Activated B cell treated with CpG ODN at 0.5 μM for 24 hours (primary cell): ENCODE measurements at regions not wholly inside any gene's neighbourhood (a gene's known extent, or its start where the extent isn't known, plus 50 kb on each side); places are given as distances from the start of the nearest gene placed in this dataset.
"Not testable (repeated sequence)": the region's sequence is repeated elsewhere in the genome, so short reads cannot be mapped to it uniquely, and the experiment has no call there.

Experiments
- ATAC-seq: fragments of 200-7000 bp; cut with Tn5 transposase; one replicate; pipeline ENCODE4 v1.10.0; 2021; ENCODE audit warnings: low read depth, mild to moderate bottlenecking, moderate library complexity
- CTCF ChIA-PET: fragments of 350-600 bp; sonication (Branson Sonifier 250); formaldehyde crosslinking; loops from one replicate; lab custom pipeline; 2021; ENCODE audit warnings: antibody characterized with exemption; lab: Charles Lee
- POLR2A ChIA-PET: fragments of 350-600 bp; sonication (Branson Sonifier 250); formaldehyde crosslinking; loops from one replicate; lab custom pipeline; 2021; ENCODE audit warnings: antibody characterized with exemption; lab: Charles Lee
- DNase-seq: peaks from one replicate; pipeline ENCODE4 v3.0.0; 2022
- H3K27ac Mint-ChIP-seq: one replicate; pipeline ENCODE4 v1.8.0; 2020; ENCODE audit warnings: mixed read lengths
- H3K27me3 Mint-ChIP-seq: one replicate; pipeline ENCODE4 v1.8.0; 2021; ENCODE audit warnings: mixed read lengths
- H3K36me3 Mint-ChIP-seq: one replicate; pipeline ENCODE4 v1.8.0; 2021; ENCODE audit warnings: low read depth, mixed read lengths
- H3K4me1 Mint-ChIP-seq: one replicate; pipeline ENCODE4 v1.8.0; 2021; ENCODE audit warnings: mixed read lengths
- H3K4me3 Mint-ChIP-seq: one replicate; pipeline ENCODE4 v1.8.0; 2020; ENCODE audit warnings: mild to moderate bottlenecking, mixed read lengths
- H3K9me3 Mint-ChIP-seq: one replicate; pipeline ENCODE4 v1.8.0; 2020; ENCODE audit warnings: mixed read lengths
- intact Hi-C: fragments of 100-400 bp; cut with micrococcal nuclease; formaldehyde crosslinking; loops from one replicate; pipeline ENCODE4 v1.15.1; 2024
- TF ChIP-seq, protein P1 (sequence below): fragments of 200-600 bp; IDR thresholded peaks from one replicate; pipeline ENCODE4 v1.8.0; 2022; ENCODE audit warnings: antibody characterized with exemption, mild to moderate bottlenecking

DNA sequence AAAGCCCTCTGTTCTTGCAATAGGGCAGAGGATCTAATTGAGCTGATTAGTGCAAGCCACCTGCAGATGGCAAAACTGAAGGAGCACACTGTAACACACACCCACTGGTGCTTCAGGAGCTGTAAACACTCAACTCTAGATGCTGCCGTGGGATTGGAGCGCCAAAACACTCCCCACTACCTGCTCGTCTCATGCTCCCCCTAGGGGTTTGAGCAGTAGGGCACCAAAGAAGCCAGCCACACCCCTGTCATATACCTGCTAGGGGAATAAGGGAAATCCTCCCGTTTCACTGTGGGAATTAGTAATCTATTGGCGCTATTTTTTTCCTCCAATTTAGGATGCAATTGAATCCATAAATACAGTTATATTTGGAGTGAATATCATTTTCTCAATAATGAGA, 360.2 kb downstream of the GLUD2 start:
- Mint-ChIP-seq H3K36me3 (no peaks in the 10 kb centered on the region), H3K9me3 (no peaks in the 10 kb centered on the region), H3K27ac (no peak overlapping the region), H3K27me3 (no peaks in the 10 kb centered on the region), H3K4me1 (no peaks in the 10 kb centered on the region), H3K4me3 (no peak overlapping the region)
- no peak for DNase-seq
- TF ChIP-seq, protein P1, sequence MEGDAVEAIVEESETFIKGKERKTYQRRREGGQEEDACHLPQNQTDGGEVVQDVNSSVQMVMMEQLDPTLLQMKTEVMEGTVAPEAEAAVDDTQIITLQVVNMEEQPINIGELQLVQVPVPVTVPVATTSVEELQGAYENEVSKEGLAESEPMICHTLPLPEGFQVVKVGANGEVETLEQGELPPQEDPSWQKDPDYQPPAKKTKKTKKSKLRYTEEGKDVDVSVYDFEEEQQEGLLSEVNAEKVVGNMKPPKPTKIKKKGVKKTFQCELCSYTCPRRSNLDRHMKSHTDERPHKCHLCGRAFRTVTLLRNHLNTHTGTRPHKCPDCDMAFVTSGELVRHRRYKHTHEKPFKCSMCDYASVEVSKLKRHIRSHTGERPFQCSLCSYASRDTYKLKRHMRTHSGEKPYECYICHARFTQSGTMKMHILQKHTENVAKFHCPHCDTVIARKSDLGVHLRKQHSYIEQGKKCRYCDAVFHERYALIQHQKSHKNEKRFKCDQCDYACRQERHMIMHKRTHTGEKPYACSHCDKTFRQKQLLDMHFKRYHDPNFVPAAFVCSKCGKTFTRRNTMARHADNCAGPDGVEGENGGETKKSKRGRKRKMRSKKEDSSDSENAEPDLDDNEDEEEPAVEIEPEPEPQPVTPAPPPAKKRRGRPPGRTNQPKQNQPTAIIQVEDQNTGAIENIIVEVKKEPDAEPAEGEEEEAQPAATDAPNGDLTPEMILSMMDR = no peak
- ChIA-PET POLR2A (no interaction called here), CTCF (no interaction called here)
- intact Hi-C loops = no loop called here
- ATAC-seq = no peak

DNA sequence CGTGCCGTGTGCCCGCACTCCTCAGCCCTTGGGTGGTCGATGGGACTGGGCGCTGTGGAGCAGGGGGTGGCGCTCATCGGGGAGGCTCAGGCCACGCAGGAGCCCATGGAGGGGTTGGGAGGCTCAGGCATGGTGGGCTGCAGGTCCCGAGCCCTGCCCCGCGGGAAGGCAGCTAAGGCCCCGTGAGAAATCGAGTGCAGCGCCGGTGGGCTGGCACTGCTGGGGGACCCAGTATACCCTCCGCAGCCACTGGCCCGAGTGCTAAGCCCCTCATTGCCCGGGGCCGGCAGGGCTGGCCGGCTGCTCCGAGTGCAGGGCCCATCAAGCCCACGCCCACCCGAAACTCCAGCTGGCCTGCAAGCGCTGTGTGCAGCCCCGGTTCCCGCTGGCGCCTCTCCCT, 384.1 kb downstream of the GLUD2 start:
- ATAC-seq, H3K27me3 Mint-ChIP-seq, intact Hi-C loops, H3K27ac Mint-ChIP-seq, POLR2A ChIA-PET, H3K9me3 Mint-ChIP-seq, H3K4me1 Mint-ChIP-seq, DNase-seq, CTCF ChIA-PET, H3K4me3 Mint-ChIP-seq, H3K36me3 Mint-ChIP-seq: not testable (repeated sequence)

- Mint-ChIP-seq H3K4me3 (no peak overlapping the region), H3K9me3 (no peaks in the 10 kb centered on the region), H3K27me3 (no peaks in the 10 kb centered on the region), H3K36me3 (no peaks in the 10 kb centered on the region), H3K27ac (no peak overlapping the region), H3K4me1 (no peaks in the 10 kb centered on the region)
- DNase-seq = no peak
- intact Hi-C loops = no loop called here
- TF ChIP-seq, protein P1 = no peak
- POLR2A ChIA-PET = no interaction called here
- no peak for ATAC-seq
- CTCF ChIA-PET = no interaction called here
Measured at GRCh38 chrX:121433289-121433688, 385.9 kb downstream of the GLUD2 start.

DNA sequence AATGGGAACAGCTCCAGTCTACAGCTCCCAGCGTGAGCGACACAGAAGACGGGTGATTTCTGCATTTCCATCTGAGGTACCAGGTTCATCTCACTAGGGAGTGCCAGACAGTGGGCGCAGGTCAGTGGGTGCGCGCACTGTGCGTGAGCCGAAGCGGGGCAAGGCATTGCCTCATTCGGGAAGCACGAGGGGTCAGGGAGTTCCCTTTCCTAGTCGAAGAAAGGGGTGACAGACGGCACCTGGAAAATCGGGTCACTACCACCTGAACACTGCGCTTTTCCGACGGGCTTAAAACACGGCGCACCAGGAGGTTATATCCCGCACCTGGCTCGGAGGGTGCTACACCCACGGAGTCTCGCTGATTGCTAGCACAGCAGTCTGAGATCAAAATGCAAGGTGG, 390.3 kb downstream of the GLUD2 start:
- intact Hi-C loops, H3K4me3 Mint-ChIP-seq, H3K27ac Mint-ChIP-seq, H3K36me3 Mint-ChIP-seq, POLR2A ChIA-PET, H3K9me3 Mint-ChIP-seq, H3K4me1 Mint-ChIP-seq, DNase-seq, ATAC-seq, CTCF ChIA-PET, H3K27me3 Mint-ChIP-seq: not testable (repeated sequence)

DNA sequence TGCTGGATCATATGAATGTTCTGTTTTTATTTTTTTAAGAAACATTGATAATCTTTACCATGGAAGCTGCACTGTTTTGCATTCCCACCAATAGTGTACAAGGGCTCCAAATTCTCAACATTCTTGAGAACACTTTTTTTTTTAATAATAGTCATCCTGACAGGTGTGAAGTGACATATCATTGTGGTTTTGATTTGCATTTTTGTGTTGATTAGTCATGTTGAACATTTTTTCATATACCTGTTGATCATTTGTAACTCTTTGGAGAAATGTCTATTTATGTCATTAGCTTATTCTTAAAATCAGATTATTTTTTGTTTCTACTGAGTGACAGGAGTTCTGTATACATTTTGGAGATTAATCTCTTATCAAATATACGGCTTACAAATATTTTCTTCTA, 408.5 kb downstream of the GLUD2 start:
- peaks cover 16% of the 10 kb centered on the region for H3K4me1 Mint-ChIP-seq
- POLR2A ChIA-PET = no interaction called here
- ATAC-seq (no peak), DNase-seq (no peak)
- intact Hi-C loops = no loop called here
- H3K36me3 Mint-ChIP-seq = no peaks in the 10 kb centered on the region
- no peak overlapping the region for H3K4me3 Mint-ChIP-seq
- no peaks in the 10 kb centered on the region for H3K9me3 Mint-ChIP-seq
- CTCF ChIA-PET = no interaction called here
- H3K27me3 Mint-ChIP-seq = no peaks in the 10 kb centered on the region
- H3K27ac Mint-ChIP-seq = peak overlapping the region; percentile 61
- TF ChIP-seq, protein P1 = no peak

DNA sequence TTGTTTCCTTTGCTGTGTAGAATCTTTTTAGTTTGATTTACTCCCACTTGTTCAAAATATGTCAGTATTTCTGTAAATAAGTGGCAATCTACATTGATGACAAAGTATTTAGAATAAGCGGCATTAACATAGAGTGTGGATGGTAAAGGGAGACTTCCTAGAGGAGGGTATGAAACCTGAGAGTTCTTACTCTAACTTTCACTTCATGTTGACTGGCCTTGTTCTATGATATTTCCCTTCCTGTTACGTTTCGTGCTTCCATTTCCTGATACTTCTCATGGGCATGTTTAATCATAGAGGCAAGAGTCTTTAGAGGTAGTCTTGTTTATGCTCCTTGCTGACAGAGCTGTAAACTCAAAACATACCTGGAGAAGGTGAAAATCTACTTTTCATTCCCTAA, 408.9 kb downstream of the GLUD2 start:
- DNase-seq (no peak), ATAC-seq (no peak)
- Mint-ChIP-seq H3K4me1 (peaks cover 16% of the 10 kb centered on the region), H3K27ac (peak overlapping the region; percentile 61), H3K9me3 (no peaks in the 10 kb centered on the region), H3K27me3 (no peaks in the 10 kb centered on the region), H3K4me3 (peak overlapping the region; percentile 63), H3K36me3 (no peaks in the 10 kb centered on the region)
- CTCF ChIA-PET = no interaction called here
- TF ChIP-seq, protein P1 = no peak
- POLR2A ChIA-PET = no interaction called here
- intact Hi-C loops = no loop called here
